ENCODE measurements at regions not wholly inside any gene's neighbourhood (a gene's known extent, or its start where the extent isn't known, plus 50 kb on each side); places are given as distances from the start of the nearest gene placed in this dataset.

DNA sequence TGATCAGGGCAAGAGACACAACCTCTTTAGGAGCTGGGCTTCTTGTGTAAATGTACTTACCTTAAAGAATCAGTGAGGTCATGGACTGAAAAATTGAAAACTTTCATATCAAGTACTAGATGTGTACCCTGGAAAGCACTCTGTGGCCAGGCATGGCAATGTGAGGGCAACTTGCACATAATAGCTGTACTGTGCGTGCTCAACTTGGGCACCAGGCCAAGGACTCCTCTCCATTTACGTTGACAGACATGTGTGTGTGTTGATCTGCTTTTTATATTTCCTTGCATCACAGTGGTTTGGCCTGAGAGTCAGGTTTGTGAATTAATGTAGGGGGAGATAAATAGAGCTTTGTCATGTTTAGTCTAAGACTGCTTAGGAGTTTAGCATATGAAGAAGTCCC, 669.5 kb upstream of the REG3G start:
- TF ChIP-seq POLR2A (IDR thresholded peaks at IDR 0.05; ENCODE audit: low read depth, low read length) (no peak), MAFK (IDR thresholded peaks at IDR 0.05; ENCODE audit: low read depth, low read length) (no peak), RAD21 (IDR thresholded peaks at IDR 0.05; ENCODE audit: low read length) (no peak), RCOR1 (IDR thresholded peaks at IDR 0.05; ENCODE audit: insufficient replicate concordance, low read length) (no peak), NFE2L2 (IDR thresholded peaks at IDR 0.05; ENCODE audit: low read depth, low read length) (no peak), MXI1 (IDR thresholded peaks at IDR 0.05; ENCODE audit: borderline replicate concordance, low read depth, low read length) (no peak), MAZ (IDR thresholded peaks at IDR 0.05; ENCODE audit: borderline replicate concordance, low read depth, low read length) (no peak)
- TF ChIP-seq, protein P1, sequence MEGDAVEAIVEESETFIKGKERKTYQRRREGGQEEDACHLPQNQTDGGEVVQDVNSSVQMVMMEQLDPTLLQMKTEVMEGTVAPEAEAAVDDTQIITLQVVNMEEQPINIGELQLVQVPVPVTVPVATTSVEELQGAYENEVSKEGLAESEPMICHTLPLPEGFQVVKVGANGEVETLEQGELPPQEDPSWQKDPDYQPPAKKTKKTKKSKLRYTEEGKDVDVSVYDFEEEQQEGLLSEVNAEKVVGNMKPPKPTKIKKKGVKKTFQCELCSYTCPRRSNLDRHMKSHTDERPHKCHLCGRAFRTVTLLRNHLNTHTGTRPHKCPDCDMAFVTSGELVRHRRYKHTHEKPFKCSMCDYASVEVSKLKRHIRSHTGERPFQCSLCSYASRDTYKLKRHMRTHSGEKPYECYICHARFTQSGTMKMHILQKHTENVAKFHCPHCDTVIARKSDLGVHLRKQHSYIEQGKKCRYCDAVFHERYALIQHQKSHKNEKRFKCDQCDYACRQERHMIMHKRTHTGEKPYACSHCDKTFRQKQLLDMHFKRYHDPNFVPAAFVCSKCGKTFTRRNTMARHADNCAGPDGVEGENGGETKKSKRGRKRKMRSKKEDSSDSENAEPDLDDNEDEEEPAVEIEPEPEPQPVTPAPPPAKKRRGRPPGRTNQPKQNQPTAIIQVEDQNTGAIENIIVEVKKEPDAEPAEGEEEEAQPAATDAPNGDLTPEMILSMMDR (conservative IDR thresholded peaks at IDR 0.05; ENCODE audit: low read depth, low read length) = no peak

Data from IMR-90 (cell line).